Stimulated activated CD4-positive, alpha-beta T cell treated with anti-CD3 and anti-CD28 coated beads, Interleukin-1b, Interleukin-23, amount 100 ng/mL, for 4 hours (primary cell): ENCODE measurements at regions not wholly inside any gene's neighbourhood (a gene's known extent, or its start where the extent isn't known, plus 50 kb on each side); places are given as distances from the start of the nearest gene placed in this dataset.

Source experiments
- DNase-seq, 2 donors: peaks; one replicate each; pipeline ENCODE4 v3.0.0-alpha.2; 2020; ENCODE audit warnings: low read depth in 2 of 2

- no peak for DNase-seq
Observed at GRCh38 chr14:62141139-62141538, 378.9 kb downstream of the SNAPC1 start.

- DNase-seq = no peak
Observed at GRCh38 chr14:62143245-62143644, 381.0 kb downstream of the SNAPC1 start.

- DNase-seq = no peak
Observed at GRCh38 chr14:62144863-62145262, 382.6 kb downstream of the SNAPC1 start.

GRCh38 chr14:62146030-62146429, 383.8 kb downstream of the SNAPC1 start:
- no peak for DNase-seq

GRCh38 chr14:62156052-62156451, 393.8 kb downstream of the SNAPC1 start:
- no peak for DNase-seq

- DNase-seq = no peak
Observed at GRCh38 chr14:62158779-62159178, 396.6 kb downstream of the SNAPC1 start.

- no peak for DNase-seq
Observed at GRCh38 chr14:62159314-62159713, 397.1 kb downstream of the SNAPC1 start.

GRCh38 chr14:62162998-62163589, 400.9 kb downstream of the SNAPC1 start:
- DNase-seq = no peak

- no peak for DNase-seq
Observed at GRCh38 chr14:62168564-62169155, 406.4 kb downstream of the SNAPC1 start.

GRCh38 chr14:62179367-62180018, 417.3 kb downstream of the SNAPC1 start:
- DNase-seq = no peak

GRCh38 chr14:62181591-62181990, 419.4 kb downstream of the SNAPC1 start:
- DNase-seq = no peak

- DNase-seq = no peak
Observed at GRCh38 chr14:62185078-62185477, 422.9 kb downstream of the SNAPC1 start.

GRCh38 chr14:62187265-62187664, 425.0 kb downstream of the SNAPC1 start:
- DNase-seq = no peak

- no peak for DNase-seq
Observed at GRCh38 chr14:62189698-62190097, 427.5 kb downstream of the SNAPC1 start.

GRCh38 chr14:62206456-62206855, 444.2 kb downstream of the SNAPC1 start:
- DNase-seq = no peak

GRCh38 chr14:62209287-62209899, 447.2 kb downstream of the SNAPC1 start:
- DNase-seq = no peak

- no peak for DNase-seq
Observed at GRCh38 chr14:62213516-62213915, 451.3 kb downstream of the SNAPC1 start.

- DNase-seq = no peak
Observed at GRCh38 chr14:62216121-62216520, 453.9 kb downstream of the SNAPC1 start.

- DNase-seq = no peak
Observed at GRCh38 chr14:62234849-62235248, 472.6 kb downstream of the SNAPC1 start.

- DNase-seq = no peak
Observed at GRCh38 chr14:62244221-62244620, 482.0 kb downstream of the SNAPC1 start.

- DNase-seq = no peak
Observed at GRCh38 chr14:62247266-62247665, 485.0 kb downstream of the SNAPC1 start.

GRCh38 chr14:62251237-62251636, 489.0 kb downstream of the SNAPC1 start:
- DNase-seq = no peak

GRCh38 chr14:62253171-62253570, 491.0 kb downstream of the SNAPC1 start:
- no peak for DNase-seq
